WTC11 (cell line): ENCODE measurements at regions not wholly inside any gene's neighbourhood (a gene's known extent, or its start where the extent isn't known, plus 50 kb on each side); places are given as distances from the start of the nearest gene placed in this dataset.

Experiments used
- ATAC-seq: fragments of 200-7000 bp; cut with Tn5 transposase; 2 replicates; pipeline ENCODE4 v1.10.0; 2021; ENCODE audit warnings: mild to moderate bottlenecking, moderate library complexity
- CTCF ChIA-PET: fragments of 300-600 bp; sonication (Branson Sonifier 250); formaldehyde crosslinking; loops from one replicate; lab custom pipeline; 2021; ENCODE audit warnings: antibody characterized with exemption; lab: Charles Lee
- POLR2A ChIA-PET: fragments of 350-600 bp; sonication (Branson Sonifier 250); formaldehyde crosslinking; loops from one replicate; lab custom pipeline; 2021; ENCODE audit warnings: antibody characterized with exemption; lab: Charles Lee
- DNase-seq: peaks from one replicate; pipeline ENCODE4 v3.0.0; 2021; ENCODE audit warnings: low spot score
- H3K27ac Mint-ChIP-seq: 2 replicates; pipeline ENCODE4 v1.8.0; 2021; ENCODE audit warnings: mixed read lengths
- H3K27me3 Mint-ChIP-seq: 2 replicates; pipeline ENCODE4 v1.8.0; 2021; ENCODE audit warnings: low read depth, mild to moderate bottlenecking, moderate library complexity, mixed read lengths
- H3K36me3 Mint-ChIP-seq: 2 replicates; pipeline ENCODE4 v1.8.0; 2021; ENCODE audit warnings: mixed read lengths
- H3K4me1 Mint-ChIP-seq: 2 replicates; pipeline ENCODE4 v1.8.0; 2022; ENCODE audit warnings: mixed read lengths
- H3K4me3 Mint-ChIP-seq: 2 replicates; pipeline ENCODE4 v1.8.0; 2021; ENCODE audit warnings: mild to moderate bottlenecking, moderate library complexity, mixed read lengths
- H3K9me3 Mint-ChIP-seq: 2 replicates; pipeline ENCODE4 v1.8.0; 2021; ENCODE audit warnings: mixed read lengths
- EMX1 ChIP-seq: fragments of 250-450 bp; sonication (Bioruptor Pico); IDR thresholded peaks from 2 replicates; pipeline ENCODE4 v1.8.0; 2021; ENCODE audit warnings: mild to moderate bottlenecking
- FOXP1 ChIP-seq: sonication (generic); formaldehyde crosslinking; IDR thresholded peaks from 2 replicates; pipeline ENCODE4 v1.8.0; 2022; ENCODE audit warnings: missing genetic modification reagents, mild to moderate bottlenecking, moderate library complexity, borderline replicate concordance
- KAT7 ChIP-seq: sonication (generic); formaldehyde crosslinking; IDR thresholded peaks from 2 replicates; pipeline ENCODE4 v1.8.1; 2023; ENCODE audit warnings: missing genetic modification reagents, mild to moderate bottlenecking, borderline replicate concordance
- NFATC4 ChIP-seq: fragments of 250-450 bp; sonication (Bioruptor Pico); IDR thresholded peaks from 2 replicates; pipeline ENCODE4 v1.9.0; 2021; ENCODE audit warnings: mild to moderate bottlenecking
- RORB ChIP-seq: fragments of 250-450 bp; sonication (Bioruptor Pico); IDR thresholded peaks from 2 replicates; pipeline ENCODE4 v1.9.0; 2021; ENCODE audit warnings: mild to moderate bottlenecking
- ZNF138 ChIP-seq: sonication (generic); formaldehyde crosslinking; conservative IDR thresholded peaks from 2 replicates; pipeline ENCODE4 v1.8.1; 2022; ENCODE audit warnings: mild to moderate bottlenecking, moderate library complexity, missing genetic modification reagents
- ZNF396 ChIP-seq: fragments of 250-450 bp; sonication (Bioruptor Pico); IDR thresholded peaks from 2 replicates; pipeline ENCODE4 v1.8.0; 2021; ENCODE audit warnings: mild to moderate bottlenecking, moderate library complexity, borderline replicate concordance
- TF ChIP-seq, protein P1 (sequence below): sonication (generic); formaldehyde crosslinking; IDR thresholded peaks from 2 replicates; pipeline ENCODE4 v1.8.0; 2023; ENCODE audit warnings: mild to moderate bottlenecking, missing genetic modification reagents
- TF ChIP-seq, protein P2 (sequence below): sonication (generic); formaldehyde crosslinking; IDR thresholded peaks from 2 replicates; pipeline ENCODE4 v1.8.1; 2023; ENCODE audit warnings: mild to moderate bottlenecking, missing genetic modification reagents
- TF ChIP-seq, protein P3 (sequence below): sonication (generic); formaldehyde crosslinking; IDR thresholded peaks from 2 replicates; pipeline ENCODE4 v1.8.0; 2022; ENCODE audit warnings: missing genetic modification reagents
- TF ChIP-seq, protein P4 (sequence below): sonication (generic); formaldehyde crosslinking; IDR thresholded peaks from 2 replicates; pipeline ENCODE4 v1.8.1; 2022; ENCODE audit warnings: low read depth, missing genetic modification reagents, borderline replicate concordance
- TF ChIP-seq, protein P5 (sequence below): fragments of 250-450 bp; sonication (Bioruptor Pico); IDR thresholded peaks from 2 replicates; pipeline ENCODE4 v1.8.0; 2021; ENCODE audit warnings: mild to moderate bottlenecking
- TF ChIP-seq, protein P6 (sequence below): sonication (generic); formaldehyde crosslinking; IDR thresholded peaks from 2 replicates; pipeline ENCODE4 v1.8.0; 2023; ENCODE audit warnings: missing genetic modification reagents
- TF ChIP-seq, protein P7 (sequence below): sonication (generic); formaldehyde crosslinking; IDR thresholded peaks from 2 replicates; pipeline ENCODE4 v1.8.0; 2022; ENCODE audit warnings: mild to moderate bottlenecking, missing genetic modification reagents
- TF ChIP-seq, protein P8 (sequence below): fragments of 250-450 bp; sonication (Bioruptor Pico); IDR thresholded peaks from 2 replicates; pipeline ENCODE4 v1.9.0; 2021; ENCODE audit warnings: mild to moderate bottlenecking

DNA sequence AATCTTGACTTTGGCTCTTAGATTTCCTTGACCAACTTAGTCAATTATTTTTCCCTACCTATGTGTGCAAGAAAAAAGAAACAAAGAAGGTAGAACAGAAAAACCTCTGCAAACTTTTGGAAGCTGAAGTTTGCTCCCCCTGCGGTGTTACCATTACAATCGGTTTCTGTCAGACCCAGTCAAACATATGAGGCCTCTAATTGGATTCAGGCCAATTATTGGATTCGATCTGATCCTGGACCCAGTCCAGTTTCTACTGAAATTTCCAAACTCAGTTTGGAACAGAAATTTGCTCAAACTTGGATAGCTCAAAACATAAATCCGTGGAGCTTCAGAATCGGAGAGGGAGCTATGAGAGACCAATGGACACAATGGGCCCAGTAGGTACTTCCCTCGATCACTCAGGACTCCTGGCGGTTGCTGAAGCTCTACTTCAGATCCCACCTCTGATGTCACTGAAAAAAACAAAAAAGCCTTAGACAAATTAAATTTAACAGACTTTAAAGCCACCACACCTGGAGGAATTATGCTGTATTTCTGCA, 523.9 kb downstream of the DMRTA1 start:
- DNase-seq, result no peak
- Mint-ChIP-seq H3K36me3 (no peaks in the 10 kb centered on the region), H3K27me3 (no peaks in the 10 kb centered on the region), H3K27ac (no peak overlapping the region), H3K9me3 (no peaks in the 10 kb centered on the region), H3K4me3 (no peak overlapping the region), H3K4me1 (peaks cover 27% of the 10 kb centered on the region)
- POLR2A ChIA-PET, result no interaction called here
- peak; percentile 33 for ATAC-seq
- CTCF ChIA-PET, result no interaction called here
- TF ChIP-seq, protein P1, sequence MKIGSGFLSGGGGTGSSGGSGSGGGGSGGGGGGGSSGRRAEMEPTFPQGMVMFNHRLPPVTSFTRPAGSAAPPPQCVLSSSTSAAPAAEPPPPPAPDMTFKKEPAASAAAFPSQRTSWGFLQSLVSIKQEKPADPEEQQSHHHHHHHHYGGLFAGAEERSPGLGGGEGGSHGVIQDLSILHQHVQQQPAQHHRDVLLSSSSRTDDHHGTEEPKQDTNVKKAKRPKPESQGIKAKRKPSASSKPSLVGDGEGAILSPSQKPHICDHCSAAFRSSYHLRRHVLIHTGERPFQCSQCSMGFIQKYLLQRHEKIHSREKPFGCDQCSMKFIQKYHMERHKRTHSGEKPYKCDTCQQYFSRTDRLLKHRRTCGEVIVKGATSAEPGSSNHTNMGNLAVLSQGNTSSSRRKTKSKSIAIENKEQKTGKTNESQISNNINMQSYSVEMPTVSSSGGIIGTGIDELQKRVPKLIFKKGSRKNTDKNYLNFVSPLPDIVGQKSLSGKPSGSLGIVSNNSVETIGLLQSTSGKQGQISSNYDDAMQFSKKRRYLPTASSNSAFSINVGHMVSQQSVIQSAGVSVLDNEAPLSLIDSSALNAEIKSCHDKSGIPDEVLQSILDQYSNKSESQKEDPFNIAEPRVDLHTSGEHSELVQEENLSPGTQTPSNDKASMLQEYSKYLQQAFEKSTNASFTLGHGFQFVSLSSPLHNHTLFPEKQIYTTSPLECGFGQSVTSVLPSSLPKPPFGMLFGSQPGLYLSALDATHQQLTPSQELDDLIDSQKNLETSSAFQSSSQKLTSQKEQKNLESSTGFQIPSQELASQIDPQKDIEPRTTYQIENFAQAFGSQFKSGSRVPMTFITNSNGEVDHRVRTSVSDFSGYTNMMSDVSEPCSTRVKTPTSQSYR (CRISPR knock-in tag), result no peak
- no peak for TF ChIP-seq NFATC4
- TF ChIP-seq, protein P2, sequence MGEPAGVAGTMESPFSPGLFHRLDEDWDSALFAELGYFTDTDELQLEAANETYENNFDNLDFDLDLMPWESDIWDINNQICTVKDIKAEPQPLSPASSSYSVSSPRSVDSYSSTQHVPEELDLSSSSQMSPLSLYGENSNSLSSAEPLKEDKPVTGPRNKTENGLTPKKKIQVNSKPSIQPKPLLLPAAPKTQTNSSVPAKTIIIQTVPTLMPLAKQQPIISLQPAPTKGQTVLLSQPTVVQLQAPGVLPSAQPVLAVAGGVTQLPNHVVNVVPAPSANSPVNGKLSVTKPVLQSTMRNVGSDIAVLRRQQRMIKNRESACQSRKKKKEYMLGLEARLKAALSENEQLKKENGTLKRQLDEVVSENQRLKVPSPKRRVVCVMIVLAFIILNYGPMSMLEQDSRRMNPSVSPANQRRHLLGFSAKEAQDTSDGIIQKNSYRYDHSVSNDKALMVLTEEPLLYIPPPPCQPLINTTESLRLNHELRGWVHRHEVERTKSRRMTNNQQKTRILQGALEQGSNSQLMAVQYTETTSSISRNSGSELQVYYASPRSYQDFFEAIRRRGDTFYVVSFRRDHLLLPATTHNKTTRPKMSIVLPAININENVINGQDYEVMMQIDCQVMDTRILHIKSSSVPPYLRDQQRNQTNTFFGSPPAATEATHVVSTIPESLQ (CRISPR knock-in tag), result no peak
- no peak for TF ChIP-seq RORB (CRISPR knock-in tag)
- TF ChIP-seq, protein P3, sequence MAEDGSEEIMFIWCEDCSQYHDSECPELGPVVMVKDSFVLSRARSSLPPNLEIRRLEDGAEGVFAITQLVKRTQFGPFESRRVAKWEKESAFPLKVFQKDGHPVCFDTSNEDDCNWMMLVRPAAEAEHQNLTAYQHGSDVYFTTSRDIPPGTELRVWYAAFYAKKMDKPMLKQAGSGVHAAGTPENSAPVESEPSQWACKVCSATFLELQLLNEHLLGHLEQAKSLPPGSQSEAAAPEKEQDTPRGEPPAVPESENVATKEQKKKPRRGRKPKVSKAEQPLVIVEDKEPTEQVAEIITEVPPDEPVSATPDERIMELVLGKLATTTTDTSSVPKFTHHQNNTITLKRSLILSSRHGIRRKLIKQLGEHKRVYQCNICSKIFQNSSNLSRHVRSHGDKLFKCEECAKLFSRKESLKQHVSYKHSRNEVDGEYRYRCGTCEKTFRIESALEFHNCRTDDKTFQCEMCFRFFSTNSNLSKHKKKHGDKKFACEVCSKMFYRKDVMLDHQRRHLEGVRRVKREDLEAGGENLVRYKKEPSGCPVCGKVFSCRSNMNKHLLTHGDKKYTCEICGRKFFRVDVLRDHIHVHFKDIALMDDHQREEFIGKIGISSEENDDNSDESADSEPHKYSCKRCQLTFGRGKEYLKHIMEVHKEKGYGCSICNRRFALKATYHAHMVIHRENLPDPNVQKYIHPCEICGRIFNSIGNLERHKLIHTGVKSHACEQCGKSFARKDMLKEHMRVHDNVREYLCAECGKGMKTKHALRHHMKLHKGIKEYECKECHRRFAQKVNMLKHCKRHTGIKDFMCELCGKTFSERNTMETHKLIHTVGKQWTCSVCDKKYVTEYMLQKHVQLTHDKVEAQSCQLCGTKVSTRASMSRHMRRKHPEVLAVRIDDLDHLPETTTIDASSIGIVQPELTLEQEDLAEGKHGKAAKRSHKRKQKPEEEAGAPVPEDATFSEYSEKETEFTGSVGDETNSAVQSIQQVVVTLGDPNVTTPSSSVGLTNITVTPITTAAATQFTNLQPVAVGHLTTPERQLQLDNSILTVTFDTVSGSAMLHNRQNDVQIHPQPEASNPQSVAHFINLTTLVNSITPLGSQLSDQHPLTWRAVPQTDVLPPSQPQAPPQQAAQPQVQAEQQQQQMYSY (CRISPR knock-in tag), result no peak
- TF ChIP-seq, protein P4, sequence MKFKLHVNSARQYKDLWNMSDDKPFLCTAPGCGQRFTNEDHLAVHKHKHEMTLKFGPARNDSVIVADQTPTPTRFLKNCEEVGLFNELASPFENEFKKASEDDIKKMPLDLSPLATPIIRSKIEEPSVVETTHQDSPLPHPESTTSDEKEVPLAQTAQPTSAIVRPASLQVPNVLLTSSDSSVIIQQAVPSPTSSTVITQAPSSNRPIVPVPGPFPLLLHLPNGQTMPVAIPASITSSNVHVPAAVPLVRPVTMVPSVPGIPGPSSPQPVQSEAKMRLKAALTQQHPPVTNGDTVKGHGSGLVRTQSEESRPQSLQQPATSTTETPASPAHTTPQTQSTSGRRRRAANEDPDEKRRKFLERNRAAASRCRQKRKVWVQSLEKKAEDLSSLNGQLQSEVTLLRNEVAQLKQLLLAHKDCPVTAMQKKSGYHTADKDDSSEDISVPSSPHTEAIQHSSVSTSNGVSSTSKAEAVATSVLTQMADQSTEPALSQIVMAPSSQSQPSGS (CRISPR knock-in tag), result no peak
- TF ChIP-seq, protein P5, sequence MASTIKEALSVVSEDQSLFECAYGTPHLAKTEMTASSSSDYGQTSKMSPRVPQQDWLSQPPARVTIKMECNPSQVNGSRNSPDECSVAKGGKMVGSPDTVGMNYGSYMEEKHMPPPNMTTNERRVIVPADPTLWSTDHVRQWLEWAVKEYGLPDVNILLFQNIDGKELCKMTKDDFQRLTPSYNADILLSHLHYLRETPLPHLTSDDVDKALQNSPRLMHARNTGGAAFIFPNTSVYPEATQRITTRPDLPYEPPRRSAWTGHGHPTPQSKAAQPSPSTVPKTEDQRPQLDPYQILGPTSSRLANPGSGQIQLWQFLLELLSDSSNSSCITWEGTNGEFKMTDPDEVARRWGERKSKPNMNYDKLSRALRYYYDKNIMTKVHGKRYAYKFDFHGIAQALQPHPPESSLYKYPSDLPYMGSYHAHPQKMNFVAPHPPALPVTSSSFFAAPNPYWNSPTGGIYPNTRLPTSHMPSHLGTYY (CRISPR knock-in tag), result no peak
- TF ChIP-seq, protein P6, sequence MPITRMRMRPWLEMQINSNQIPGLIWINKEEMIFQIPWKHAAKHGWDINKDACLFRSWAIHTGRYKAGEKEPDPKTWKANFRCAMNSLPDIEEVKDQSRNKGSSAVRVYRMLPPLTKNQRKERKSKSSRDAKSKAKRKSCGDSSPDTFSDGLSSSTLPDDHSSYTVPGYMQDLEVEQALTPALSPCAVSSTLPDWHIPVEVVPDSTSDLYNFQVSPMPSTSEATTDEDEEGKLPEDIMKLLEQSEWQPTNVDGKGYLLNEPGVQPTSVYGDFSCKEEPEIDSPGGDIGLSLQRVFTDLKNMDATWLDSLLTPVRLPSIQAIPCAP (CRISPR knock-in tag), result no peak
- no peak for TF ChIP-seq ZNF138
- TF ChIP-seq, protein P7, sequence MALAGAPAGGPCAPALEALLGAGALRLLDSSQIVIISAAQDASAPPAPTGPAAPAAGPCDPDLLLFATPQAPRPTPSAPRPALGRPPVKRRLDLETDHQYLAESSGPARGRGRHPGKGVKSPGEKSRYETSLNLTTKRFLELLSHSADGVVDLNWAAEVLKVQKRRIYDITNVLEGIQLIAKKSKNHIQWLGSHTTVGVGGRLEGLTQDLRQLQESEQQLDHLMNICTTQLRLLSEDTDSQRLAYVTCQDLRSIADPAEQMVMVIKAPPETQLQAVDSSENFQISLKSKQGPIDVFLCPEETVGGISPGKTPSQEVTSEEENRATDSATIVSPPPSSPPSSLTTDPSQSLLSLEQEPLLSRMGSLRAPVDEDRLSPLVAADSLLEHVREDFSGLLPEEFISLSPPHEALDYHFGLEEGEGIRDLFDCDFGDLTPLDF (CRISPR knock-in tag), result no peak
- TF ChIP-seq, protein P8, sequence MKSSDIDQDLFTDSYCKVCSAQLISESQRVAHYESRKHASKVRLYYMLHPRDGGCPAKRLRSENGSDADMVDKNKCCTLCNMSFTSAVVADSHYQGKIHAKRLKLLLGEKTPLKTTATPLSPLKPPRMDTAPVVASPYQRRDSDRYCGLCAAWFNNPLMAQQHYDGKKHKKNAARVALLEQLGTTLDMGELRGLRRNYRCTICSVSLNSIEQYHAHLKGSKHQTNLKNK (CRISPR knock-in tag), result no peak
- TF ChIP-seq ZNF396, result no peak
- TF ChIP-seq KAT7, result no peak
- TF ChIP-seq FOXP1, result no peak
- TF ChIP-seq EMX1 (CRISPR knock-in tag), result no peak
